ENCODE measurements at regions not wholly inside any gene's neighbourhood (a gene's known extent, or its start where the extent isn't known, plus 50 kb on each side); places are given as distances from the start of the nearest gene placed in this dataset.

GRCh38 chr4:43242606-43243005, 350.1 kb downstream of the GRXCR1 start:
- TF ChIP-seq, protein P1, sequence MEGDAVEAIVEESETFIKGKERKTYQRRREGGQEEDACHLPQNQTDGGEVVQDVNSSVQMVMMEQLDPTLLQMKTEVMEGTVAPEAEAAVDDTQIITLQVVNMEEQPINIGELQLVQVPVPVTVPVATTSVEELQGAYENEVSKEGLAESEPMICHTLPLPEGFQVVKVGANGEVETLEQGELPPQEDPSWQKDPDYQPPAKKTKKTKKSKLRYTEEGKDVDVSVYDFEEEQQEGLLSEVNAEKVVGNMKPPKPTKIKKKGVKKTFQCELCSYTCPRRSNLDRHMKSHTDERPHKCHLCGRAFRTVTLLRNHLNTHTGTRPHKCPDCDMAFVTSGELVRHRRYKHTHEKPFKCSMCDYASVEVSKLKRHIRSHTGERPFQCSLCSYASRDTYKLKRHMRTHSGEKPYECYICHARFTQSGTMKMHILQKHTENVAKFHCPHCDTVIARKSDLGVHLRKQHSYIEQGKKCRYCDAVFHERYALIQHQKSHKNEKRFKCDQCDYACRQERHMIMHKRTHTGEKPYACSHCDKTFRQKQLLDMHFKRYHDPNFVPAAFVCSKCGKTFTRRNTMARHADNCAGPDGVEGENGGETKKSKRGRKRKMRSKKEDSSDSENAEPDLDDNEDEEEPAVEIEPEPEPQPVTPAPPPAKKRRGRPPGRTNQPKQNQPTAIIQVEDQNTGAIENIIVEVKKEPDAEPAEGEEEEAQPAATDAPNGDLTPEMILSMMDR (conservative IDR thresholded peaks at IDR 0.05; ENCODE audit: low read depth, low read length): no peak
- no peak for DNase-seq (ENCODE audit: low read depth)

DNA sequence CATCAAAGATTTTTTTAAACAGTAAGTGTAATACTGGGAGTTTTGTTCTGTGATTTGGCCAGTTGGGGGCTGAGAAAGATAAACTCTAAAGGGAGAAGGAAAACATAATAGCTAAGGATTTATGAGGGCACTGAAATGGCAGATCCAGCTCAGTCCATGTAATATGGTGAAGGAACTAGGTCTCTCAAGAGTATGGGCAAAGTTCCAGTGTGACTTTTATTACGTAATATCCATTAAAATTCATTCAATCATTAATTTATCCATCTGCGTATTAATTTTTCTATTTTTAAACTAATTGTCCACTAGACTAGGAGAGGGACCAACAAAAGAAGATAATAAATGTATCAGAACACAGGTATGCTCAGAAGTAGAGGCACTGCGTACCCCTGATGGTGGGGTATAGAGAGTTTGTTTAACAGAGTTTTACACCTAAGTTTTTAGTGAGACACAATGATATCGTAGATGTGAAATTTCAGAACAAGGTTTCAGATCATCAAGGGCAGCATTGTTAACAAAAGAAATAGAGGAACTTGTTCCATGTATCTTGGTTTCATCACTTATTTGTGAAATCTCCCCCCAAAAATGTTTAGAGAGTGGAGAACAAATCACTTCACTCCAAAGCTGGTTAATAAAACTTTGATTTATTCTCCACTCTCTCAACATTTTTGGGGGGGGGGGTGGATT, 351.1 kb downstream of the GRXCR1 start:
- DNase-seq (ENCODE audit: low read depth): no peak
- TF ChIP-seq, protein P1 (conservative IDR thresholded peaks at IDR 0.05; ENCODE audit: low read depth, low read length): no peak
- no peak overlapping the region for H3K4me3 ChIP-seq (ENCODE audit: low read length)

More at GRCh38 chr4:43242606-43243005, 350.1 kb downstream of the GRXCR1 start:
- H3K4me3 ChIP-seq (ENCODE audit: low read length): no peak overlapping the region

DNA sequence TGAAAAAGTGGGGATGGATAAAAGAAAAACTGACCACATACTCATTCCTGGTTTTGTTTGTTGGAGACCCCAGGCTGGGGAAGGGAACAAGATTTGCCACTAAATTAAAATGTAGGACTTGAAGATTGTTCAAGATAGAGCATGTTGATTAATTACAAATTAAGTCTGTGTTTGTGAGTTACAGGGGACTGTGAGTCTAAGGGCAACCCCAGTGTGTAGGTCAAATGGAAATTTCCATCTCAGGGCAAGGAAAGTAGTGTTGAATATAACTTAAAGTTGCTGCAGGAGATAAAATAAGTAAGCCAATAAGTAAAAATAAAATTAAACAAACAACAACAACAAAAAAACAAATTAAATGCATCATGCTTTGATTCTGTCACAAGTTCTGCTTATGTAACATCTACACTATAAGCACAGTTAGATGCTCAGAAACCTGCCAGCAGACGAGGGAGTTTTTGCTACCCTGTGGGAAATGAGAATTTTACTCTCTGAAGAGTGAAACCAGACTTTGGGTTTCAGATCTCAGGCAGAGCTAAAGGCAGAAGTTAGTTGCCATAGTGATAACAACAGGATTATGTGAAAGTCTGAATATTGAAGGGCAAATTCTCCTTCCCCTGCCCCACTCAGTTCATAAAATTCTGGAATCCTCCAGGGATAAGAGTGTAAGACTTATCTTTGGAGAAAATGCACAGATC, 352.3 kb downstream of the GRXCR1 start:
- DNase-seq (ENCODE audit: low read depth): no peak
- TF ChIP-seq, protein P1 (conservative IDR thresholded peaks at IDR 0.05; ENCODE audit: low read depth, low read length): no peak

GRCh38 chr4:43251841-43252240, 359.3 kb downstream of the GRXCR1 start:
- H3K4me3 ChIP-seq (ENCODE audit: low read length): no peak overlapping the region
- TF ChIP-seq, protein P1 (conservative IDR thresholded peaks at IDR 0.05; ENCODE audit: low read depth, low read length): no peak
- no peak for DNase-seq (ENCODE audit: low read depth)

More for the DNA sequence above, 352.3 kb downstream of the GRXCR1 start:
- H3K4me3 ChIP-seq (ENCODE audit: low read length): no peak overlapping the region

DNA sequence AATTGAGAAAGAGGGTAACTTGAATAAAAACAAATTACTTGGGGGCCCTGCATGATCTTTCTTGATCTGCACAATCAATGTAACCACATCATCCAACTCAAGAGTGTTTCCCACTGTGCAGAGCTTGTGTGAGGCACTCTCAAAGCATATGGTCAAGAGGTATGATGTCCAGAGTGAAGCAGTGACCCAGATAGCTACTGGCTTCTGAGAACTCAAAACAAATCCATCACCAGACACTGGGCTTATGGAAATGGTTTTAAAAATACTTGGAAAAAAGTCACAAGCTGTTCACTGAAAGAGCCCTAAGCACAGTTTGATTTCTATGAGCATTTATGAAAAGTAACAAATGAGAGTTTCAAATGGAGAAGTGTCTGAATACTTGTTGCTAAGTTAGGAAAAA, 361.0 kb downstream of the GRXCR1 start:
- DNase-seq (ENCODE audit: low read depth): no peak
- no peak overlapping the region for H3K4me3 ChIP-seq (ENCODE audit: low read length)
- TF ChIP-seq, protein P1 (conservative IDR thresholded peaks at IDR 0.05; ENCODE audit: low read depth, low read length): no peak

GRCh38 chr4:43264730-43265129, 372.2 kb downstream of the GRXCR1 start:
- DNase-seq (ENCODE audit: low read depth): no peak
- TF ChIP-seq, protein P1 (conservative IDR thresholded peaks at IDR 0.05; ENCODE audit: low read depth, low read length): no peak
- H3K4me3 ChIP-seq (ENCODE audit: low read length): no peak overlapping the region

GRCh38 chr4:43271946-43272345, 379.4 kb downstream of the GRXCR1 start:
- H3K4me3 ChIP-seq (ENCODE audit: low read length): no peak overlapping the region
- TF ChIP-seq, protein P1 (conservative IDR thresholded peaks at IDR 0.05; ENCODE audit: low read depth, low read length): no peak
- no peak for DNase-seq (ENCODE audit: low read depth)

All from retinal pigment epithelial cell (primary cell).